Neural progenitor cell (in vitro differentiated cells): ENCODE measurements at regions not wholly inside any gene's neighbourhood (a gene's known extent, or its start where the extent isn't known, plus 50 kb on each side); places are given as distances from the start of the nearest gene placed in this dataset.

Source experiments
- EZH2 ChIP-seq: fragments of 200-600 bp; sonication (generic); IDR thresholded peaks from 2 replicates; pipeline ENCODE4 v1.6.1; 2017; ENCODE audit warnings: antibody characterized with exemption, mild to moderate bottlenecking, moderate library complexity
- TF ChIP-seq, protein P1 (sequence below): fragments of 200-600 bp; sonication (generic); IDR thresholded peaks from 2 replicates; pipeline ENCODE4 v1.5.1; 2017; ENCODE audit warnings: antibody characterized with exemption, mild to moderate bottlenecking

DNA sequence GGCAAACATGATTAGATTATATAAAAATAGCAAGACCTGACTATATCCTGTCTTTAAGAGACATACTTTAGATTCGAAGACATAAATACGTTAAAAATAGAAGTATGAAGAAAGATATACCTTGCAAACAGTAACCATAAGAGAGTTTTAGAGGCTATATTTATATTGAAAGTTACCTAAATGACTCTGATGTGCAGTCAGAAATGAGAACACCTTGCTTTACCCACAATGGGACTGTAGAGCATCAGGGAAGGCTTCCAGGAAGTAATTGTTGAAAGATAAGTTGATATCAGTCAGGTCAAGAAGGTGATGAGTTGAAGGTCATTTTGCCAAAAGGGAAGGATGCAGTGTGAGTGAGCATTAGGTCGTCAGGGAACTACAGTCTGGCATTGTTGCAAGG, 110.2 kb downstream of the NEDD1 start:
- TF ChIP-seq, protein P1, sequence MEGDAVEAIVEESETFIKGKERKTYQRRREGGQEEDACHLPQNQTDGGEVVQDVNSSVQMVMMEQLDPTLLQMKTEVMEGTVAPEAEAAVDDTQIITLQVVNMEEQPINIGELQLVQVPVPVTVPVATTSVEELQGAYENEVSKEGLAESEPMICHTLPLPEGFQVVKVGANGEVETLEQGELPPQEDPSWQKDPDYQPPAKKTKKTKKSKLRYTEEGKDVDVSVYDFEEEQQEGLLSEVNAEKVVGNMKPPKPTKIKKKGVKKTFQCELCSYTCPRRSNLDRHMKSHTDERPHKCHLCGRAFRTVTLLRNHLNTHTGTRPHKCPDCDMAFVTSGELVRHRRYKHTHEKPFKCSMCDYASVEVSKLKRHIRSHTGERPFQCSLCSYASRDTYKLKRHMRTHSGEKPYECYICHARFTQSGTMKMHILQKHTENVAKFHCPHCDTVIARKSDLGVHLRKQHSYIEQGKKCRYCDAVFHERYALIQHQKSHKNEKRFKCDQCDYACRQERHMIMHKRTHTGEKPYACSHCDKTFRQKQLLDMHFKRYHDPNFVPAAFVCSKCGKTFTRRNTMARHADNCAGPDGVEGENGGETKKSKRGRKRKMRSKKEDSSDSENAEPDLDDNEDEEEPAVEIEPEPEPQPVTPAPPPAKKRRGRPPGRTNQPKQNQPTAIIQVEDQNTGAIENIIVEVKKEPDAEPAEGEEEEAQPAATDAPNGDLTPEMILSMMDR: no peak
- TF ChIP-seq EZH2: no peak
